ENCODE measurements at regions not wholly inside any gene's neighbourhood (a gene's known extent, or its start where the extent isn't known, plus 50 kb on each side); places are given as distances from the start of the nearest gene placed in this dataset.

GRCh38 chr20:16219182-16219581 is 354.1 kb downstream of the KIF16B start:
- TF ChIP-seq CTCF (conservative IDR thresholded peaks at IDR 0.05; ENCODE audit: low read length) = no peak
- TF ChIP-seq EZH2phosphoT487 (IDR thresholded peaks at IDR 0.05; ENCODE audit: borderline replicate concordance, low read depth, low read length) = no peak

All from OCI-LY7 (cell line).